Mucosa of gallbladder (tissue), 1 donor: ENCODE measurements at regions not wholly inside any gene's neighbourhood (a gene's known extent, or its start where the extent isn't known, plus 50 kb on each side); places are given as distances from the start of the nearest gene placed in this dataset.
"Not testable (repeated sequence)": the region's sequence is repeated elsewhere in the genome, so short reads cannot be mapped to it uniquely, and the experiment has no call there.

ENCODE experiments used
- DNase-seq: peaks from one replicate; pipeline ENCODE4 v3.0.0-alpha.2; 2020; ENCODE audit warnings: low spot score
- donor health status: DM: no; HTN: no; CAD: no.

DNA sequence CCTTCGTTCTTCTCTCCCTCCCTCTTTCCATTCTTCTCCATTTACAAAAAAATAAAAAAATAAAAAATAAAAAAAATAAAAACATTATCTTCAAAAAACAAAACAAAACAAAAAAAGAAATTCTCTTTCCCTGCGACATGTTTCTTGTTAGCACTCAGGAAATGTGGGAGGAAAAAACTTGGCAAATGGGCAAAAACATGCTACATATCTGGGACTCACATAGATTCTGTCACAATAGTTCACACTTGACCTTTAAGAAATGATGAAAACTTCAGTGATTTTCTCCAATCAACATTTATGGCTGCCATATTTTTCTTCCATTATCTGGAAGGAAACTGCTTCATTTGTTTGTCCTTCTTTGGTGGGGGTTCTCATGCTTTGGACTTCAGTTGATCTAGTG, 109.3 kb downstream of the PRKAB2 start:
- DNase-seq = no peak

DNA sequence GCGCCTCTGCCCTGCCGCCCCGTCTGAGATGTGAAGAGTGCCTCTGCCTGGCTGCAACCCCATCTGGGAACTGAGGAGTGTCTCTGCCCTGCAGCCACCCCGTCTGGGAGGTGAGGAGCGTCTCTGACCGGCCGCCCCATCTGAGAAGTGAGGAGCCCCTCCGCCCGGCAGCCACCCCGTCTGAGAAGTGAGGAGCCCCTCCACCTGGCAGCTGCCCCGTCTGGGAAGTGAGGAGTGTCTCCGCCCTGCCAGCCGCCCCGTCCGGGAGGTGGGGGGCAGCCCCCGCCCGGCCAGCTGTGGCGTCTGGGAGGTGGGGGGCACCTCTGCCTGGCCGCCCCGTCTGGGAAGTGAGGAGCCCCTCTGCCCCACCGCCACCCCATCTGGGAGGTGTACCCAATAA, 110.4 kb downstream of the PRKAB2 start:
- DNase-seq = not testable (repeated sequence)

DNA sequence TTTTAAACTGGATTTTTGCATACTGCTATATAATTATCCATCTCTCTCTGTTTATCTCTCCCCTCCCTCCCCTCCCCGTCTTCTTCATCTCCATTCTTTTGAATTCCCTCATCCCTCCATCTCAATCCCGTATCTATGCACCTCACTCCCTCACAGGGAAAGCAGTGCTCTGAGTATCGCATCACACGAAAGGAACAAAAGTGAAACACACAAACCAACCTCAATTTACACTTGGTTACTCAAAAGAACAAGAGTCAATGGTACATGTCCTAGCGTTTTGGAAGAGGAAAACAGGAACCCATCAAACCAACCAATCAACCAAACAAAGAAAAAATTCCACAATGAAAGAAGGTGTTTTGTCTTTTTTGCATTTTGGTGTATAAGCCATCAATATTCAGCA, 115.1 kb downstream of the NBPF12 start:
- DNase-seq = no peak

DNA sequence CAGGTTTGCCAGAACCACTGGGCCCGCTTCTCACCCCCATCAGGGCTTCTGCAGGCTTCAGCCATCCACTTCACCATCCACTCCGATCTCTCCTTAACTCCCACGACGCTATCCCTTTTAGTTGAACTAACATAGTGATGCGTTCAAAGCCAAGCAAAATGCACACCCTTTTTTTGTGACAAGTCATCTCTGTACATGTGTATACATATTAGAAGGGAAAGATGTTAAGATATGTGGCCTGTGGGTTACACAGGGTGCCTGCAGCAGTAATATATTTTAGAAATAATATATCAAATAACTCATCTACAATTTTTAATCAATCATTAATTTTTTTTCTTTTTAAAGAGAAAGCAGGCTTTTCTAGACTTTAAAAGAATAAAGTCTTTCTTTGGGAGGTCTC, 114.6 kb downstream of the NBPF12 start:
- DNase-seq = no peak

DNA sequence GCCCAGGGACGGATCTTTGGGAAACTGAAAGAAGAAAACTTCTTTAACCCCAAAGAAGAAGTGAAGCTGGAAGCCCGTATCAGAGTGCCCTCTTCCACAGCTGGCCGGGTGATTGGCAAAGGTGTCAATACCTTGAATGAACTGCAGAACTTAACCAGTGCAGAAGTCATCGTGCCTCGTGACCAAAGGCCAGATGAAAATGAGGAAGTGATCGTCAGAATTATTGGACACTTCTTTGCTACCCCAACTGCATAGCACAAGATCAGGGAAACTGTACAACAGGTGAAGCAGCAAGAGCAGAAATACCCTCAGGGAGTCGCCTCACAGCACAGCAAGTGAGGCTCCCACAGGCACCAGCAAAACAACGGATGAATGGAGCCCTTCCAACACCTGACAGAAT, 114.0 kb downstream of the NBPF12 start:
- DNase-seq = no peak

DNA sequence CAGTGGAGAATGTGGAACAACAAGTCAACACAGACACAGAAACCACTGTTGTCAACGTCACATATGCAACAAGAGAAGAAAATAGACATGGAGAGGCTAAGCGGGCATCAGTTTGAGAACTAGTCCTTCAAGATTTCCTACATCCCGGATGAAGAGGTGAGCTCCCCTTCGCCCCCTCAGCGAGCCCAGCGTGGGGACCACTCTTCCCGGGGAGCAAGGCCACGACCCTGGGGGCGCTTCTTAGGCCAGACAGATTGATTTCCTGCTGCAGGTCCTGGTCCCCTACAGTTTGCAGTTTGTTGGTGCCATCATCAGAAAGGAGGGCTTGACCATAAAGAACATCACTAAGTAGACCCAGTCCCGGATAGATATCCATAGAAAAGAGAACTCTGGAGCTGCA, 113.0 kb downstream of the NBPF12 start:
- no peak for DNase-seq

DNA sequence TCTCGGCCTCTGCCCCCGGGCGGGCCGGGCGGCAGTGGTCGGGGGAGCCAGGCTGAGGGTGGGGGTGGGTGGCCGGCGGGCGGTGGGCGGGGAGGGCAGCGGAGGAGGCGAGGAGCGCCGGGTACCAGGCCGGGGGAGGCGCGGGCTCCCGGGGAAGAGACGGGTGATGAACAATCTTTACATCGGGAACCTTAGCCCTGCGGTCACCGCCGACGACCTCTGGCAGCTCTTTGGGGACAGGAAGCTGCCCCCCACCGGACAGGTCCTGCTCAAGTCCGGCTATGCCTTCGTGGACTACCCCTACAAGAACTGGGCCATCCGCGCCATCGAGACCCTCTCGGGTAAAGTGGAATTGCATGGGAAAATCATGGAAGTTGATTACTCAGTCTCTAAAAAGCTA, 112.5 kb downstream of the NBPF12 start:
- DNase-seq = no peak

DNA sequence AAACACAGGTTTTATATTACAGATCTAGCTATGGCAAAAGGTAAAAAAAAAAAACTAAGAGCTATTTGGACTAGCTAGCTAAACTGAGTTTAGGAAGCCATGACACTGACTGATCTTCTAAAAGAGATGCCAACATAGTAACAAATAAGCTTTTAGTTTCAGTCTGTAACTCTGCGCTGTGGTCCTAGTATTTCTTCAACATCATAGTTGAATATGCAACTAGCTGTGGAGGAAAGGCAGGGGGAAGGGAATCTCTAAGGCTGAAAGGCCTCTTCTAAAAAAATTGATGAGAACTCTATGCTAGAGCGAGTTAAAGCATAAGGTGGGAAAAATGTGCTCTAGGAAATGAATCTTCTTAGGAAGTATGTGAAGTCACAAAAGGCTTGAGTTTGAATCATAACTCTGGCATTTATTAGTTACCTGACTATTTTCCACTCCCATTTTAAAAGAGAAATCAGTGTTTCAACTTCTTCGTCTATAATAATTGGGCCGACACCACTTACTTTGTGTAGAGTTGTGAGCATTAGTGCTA, 108.8 kb downstream of the NBPF12 start:
- not testable (repeated sequence) for DNase-seq

DNA sequence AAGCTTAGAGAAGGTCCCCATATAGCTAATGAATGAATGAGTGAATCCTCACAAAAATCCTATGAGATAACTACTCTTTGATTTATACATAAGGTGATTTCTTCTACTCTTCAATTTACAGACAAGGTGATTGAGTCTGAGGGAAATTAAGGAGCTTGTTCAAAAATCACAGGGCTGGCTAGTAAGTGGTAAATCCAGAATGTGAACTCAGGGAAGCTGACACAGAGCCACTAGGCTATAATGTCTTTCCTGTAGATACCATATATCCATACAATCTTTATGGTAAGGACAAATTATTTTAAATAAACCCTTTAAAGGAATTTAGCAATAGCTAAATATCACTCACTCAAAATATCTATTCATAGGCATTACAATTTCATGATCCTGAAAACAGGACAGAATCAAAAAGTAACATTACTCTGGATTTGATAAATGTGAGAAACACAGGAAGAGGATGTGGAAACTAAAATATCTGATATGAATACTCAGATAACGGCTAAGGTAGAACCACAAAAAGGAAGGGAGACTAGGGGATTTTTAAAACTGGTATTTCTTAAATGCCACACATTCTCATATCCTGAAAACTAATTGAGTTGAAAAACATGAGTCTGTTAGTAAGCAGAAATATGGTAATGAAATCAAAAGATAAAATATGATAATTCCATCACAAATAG, 108.2 kb downstream of the NBPF12 start:
- no peak for DNase-seq
